GM12864 (cell line): ENCODE measurements at regions not wholly inside any gene's neighbourhood (a gene's known extent, or its start where the extent isn't known, plus 50 kb on each side); places are given as distances from the start of the nearest gene placed in this dataset.
"Not testable (repeated sequence)": the region's sequence is repeated elsewhere in the genome, so short reads cannot be mapped to it uniquely, and the experiment has no call there.

ENCODE experiments used
- DNase-seq: peaks from one replicate; pipeline ENCODE4 v3.0.0-alpha.2; 2011; ENCODE audit warnings: low read depth
- H3K4me3 ChIP-seq: 2 replicates; pipeline ENCODE4 v1.5.1; 2011; ENCODE audit warnings: mild to moderate bottlenecking, low read depth, low read length, control low read depth
- TF ChIP-seq, protein P1 (sequence below): IDR thresholded peaks from 2 replicates; pipeline ENCODE4 v1.5.1; 2011; ENCODE audit warnings: low read depth, mild to moderate bottlenecking, moderate library complexity, low read length, control low read depth, inconsistent platforms; ENCODE audit errors: missing control alignments

DNA sequence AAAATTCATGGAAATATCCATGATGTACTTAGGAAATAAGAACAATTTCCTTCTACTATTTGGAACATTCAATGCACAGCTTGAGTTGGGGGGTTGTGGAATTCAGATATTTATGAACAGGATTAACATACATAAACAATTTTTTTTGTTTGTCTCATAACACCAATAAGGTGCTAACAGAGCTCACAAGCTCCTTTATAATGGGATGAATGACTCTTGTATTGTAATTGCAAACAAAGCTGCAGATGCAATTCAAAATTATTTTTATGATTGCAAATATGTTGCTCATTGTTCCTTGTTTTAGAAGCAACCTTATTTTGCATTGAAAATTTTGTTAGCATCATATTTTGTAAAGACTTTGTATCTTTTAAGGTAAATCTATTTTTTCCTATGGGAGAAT is 265.7 kb downstream of the PCDH17 start:
- TF ChIP-seq, protein P1, sequence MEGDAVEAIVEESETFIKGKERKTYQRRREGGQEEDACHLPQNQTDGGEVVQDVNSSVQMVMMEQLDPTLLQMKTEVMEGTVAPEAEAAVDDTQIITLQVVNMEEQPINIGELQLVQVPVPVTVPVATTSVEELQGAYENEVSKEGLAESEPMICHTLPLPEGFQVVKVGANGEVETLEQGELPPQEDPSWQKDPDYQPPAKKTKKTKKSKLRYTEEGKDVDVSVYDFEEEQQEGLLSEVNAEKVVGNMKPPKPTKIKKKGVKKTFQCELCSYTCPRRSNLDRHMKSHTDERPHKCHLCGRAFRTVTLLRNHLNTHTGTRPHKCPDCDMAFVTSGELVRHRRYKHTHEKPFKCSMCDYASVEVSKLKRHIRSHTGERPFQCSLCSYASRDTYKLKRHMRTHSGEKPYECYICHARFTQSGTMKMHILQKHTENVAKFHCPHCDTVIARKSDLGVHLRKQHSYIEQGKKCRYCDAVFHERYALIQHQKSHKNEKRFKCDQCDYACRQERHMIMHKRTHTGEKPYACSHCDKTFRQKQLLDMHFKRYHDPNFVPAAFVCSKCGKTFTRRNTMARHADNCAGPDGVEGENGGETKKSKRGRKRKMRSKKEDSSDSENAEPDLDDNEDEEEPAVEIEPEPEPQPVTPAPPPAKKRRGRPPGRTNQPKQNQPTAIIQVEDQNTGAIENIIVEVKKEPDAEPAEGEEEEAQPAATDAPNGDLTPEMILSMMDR, result no peak
- DNase-seq, result no peak
- no peak overlapping the region for H3K4me3 ChIP-seq

DNA sequence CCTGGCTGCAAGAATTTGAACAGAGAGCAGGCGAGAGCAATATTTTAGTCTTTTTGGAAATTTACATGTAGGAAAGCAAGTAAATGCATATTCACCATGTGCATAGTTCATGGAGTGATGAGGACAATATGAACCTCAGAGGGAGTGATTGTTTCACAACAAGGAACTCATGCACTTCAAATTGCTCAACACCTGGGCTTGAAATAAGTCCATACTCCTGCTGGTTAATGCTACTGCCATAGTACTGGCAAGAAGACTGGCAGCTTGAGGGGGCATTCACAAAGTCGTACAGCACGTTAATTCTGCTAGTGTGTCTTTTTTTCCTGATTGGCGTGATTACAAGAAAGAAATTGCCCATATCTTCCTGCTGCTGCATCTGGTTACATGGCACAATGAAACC is 267.6 kb downstream of the PCDH17 start:
- no peak overlapping the region for H3K4me3 ChIP-seq
- TF ChIP-seq, protein P1, result no peak
- DNase-seq, result no peak

DNA sequence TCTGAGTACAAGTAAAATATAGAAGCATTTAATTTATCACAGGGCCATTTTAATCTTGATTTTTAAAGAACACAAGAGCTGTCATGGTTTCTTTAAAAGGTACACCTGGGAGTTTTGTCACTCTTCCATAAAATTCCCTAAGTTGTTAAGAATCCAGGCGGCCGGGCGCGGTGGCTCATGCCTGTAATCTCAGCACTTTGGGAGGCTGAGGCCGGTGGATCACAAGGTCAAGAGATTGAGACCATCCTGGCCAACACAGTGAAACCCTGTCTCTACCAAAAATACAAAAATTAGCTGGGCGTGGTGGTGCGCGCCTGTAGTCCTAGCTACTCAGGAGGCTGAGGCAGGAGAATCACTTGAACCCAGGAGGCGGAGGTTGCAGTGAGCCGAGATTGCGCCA is 278.3 kb downstream of the PCDH17 start:
- not testable (repeated sequence) for DNase-seq, H3K4me3 ChIP-seq

DNA sequence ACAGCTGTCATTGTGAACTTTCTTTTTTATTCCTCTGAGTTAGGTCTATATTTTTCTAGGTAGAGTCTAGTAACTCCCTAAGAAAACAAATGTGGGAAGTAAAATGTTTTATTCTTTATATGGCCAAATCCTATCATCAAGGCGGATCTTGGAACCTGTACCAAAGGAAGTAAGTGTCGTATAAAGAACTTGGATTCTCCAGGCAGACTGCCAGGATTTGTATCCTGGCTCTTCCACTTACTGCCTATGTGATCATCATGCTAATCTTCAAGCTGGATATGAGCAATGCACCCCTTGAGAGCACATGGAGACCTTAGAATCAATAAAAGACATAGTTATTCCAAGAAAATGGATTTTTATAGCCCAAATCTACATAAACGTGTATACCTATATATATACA is 286.5 kb downstream of the PCDH17 start:
- TF ChIP-seq, protein P1, result no peak
- no peak for DNase-seq
- H3K4me3 ChIP-seq, result no peak overlapping the region

DNA sequence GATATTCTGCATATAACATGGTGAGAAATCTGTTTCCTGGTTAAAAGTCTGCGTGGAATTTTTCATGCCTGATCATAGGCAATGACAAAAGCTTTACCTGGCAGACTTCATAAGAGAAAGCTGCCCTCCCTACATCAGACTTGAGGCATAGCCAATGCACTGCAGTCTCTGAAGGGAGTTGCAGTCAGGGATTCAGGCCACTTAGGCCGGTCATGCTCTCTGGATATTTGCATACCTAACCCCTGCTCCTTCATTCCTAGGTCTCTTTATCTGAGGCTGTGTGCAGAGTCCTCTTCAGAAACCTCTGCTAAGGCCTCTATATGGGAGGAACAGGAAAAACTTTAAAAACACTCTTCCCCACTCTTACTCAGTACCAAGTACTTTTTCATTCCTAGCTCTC is 287.4 kb downstream of the PCDH17 start:
- H3K4me3 ChIP-seq, result no peak overlapping the region
- TF ChIP-seq, protein P1, result no peak
- DNase-seq, result no peak

DNA sequence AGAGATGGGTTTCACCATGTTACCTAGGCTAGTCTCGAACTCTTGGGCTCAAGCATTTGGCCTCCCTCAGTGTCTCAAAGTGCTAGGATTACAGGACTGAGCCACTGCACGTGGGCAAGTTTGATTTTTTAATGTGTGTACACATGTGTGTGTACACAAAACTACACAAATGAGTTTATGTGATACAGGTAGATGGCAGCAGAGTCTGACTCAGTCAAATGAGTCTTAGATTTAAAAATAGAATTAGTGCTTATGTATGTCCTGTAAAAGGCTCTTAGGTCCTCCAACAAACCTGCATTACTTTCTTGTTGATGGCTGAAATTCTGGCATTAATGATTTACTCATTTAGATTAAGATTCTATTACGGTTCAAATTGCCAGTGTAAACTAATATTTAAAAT is 293.7 kb downstream of the PCDH17 start:
- no peak overlapping the region for H3K4me3 ChIP-seq
- DNase-seq, result no peak

DNA sequence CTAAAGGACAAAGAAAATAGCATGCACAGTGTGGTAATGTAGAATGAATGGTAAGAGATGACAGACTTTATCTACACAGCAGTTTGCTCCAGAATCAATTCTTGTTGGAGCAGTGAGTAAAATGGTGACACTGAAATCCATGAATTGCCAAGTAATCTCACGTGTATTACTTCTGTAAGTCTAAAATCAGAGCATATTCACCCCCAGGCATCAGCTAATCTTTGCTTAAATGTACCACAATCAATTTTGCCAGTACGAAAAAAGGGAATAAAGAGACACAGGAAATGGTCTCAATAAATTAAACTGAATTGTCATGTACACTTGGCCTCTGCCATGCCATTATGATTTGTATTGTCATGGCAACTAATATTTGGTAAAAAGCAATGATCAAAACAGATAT is 294.2 kb downstream of the PCDH17 start:
- DNase-seq, result no peak
- TF ChIP-seq, protein P1, result no peak
- no peak overlapping the region for H3K4me3 ChIP-seq

More for the DNA sequence above, 293.7 kb downstream of the PCDH17 start:
- TF ChIP-seq, protein P1, result no peak

DNA sequence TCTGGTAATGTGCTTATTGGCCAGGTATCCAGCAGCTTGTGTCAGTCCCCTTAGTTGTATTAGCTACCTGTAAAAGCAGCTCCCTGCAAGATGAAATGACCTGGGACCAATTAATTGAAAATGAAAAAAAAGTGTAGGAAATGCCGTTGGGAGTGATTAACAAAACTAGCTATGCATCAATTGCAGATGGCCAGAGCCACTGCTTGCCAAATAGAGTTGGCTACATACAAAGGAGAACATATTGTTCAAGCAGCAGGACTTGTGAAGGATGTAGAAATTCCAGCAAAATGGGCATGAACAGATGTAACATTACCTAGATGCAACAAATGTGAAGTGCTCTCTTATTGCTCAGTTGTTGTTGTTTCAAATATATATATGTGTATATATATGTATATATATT is 300.5 kb downstream of the PCDH17 start:
- TF ChIP-seq, protein P1, result no peak
- DNase-seq, result no peak
- H3K4me3 ChIP-seq, result no peak overlapping the region
